Ecto neural progenitor cell (in vitro differentiated cells): ENCODE measurements at regions not wholly inside any gene's neighbourhood (a gene's known extent, or its start where the extent isn't known, plus 50 kb on each side); places are given as distances from the start of the nearest gene placed in this dataset.
"Not testable (repeated sequence)": the region's sequence is repeated elsewhere in the genome, so short reads cannot be mapped to it uniquely, and the experiment has no call there.

Experiments used
- DNase-seq: peaks from one replicate; pipeline ENCODE4 v3.0.0-alpha.2; 2018; ENCODE audit warnings: low spot score

DNA sequence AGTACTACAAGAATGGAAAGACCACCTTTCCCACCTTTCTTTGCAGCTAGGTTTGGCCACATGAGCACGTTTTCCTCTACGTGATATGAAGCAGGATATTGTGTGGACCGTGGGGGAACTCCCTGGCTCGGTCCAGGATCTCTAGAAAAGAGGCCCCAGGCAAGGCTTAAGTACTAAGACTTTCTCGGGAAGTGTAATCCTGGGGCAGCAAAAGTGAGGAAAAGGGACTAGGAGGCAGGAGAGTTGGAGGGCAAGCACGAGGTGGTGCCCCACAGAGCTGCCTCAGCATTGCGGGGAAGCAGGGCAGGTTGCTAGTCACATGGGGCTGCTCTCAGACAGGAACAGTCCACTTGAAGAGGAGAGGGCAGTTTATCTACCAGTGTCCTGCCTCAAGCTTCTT, 235.1 kb downstream of the GADD45G start:
- no peak for DNase-seq

DNA sequence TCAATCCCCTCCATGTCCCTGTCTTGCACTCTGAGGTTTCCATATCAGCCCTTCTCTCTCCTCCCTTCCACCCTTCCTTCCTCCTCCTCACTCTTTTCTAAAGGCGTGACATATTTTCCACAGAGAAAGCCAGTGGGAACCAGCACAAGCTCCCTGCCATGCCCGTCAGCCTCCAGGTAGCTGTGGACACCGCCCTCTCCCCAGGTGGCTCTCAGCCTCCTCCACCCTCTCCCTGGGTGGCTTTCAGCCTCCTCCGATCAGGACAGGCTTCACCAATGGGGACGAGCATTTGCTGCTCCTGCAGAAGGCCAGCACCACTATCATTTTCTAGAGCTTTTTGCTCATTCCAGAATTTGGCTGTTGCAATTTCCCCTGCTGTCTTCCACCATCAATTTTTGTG, 236.6 kb downstream of the GADD45G start:
- DNase-seq = no peak

DNA sequence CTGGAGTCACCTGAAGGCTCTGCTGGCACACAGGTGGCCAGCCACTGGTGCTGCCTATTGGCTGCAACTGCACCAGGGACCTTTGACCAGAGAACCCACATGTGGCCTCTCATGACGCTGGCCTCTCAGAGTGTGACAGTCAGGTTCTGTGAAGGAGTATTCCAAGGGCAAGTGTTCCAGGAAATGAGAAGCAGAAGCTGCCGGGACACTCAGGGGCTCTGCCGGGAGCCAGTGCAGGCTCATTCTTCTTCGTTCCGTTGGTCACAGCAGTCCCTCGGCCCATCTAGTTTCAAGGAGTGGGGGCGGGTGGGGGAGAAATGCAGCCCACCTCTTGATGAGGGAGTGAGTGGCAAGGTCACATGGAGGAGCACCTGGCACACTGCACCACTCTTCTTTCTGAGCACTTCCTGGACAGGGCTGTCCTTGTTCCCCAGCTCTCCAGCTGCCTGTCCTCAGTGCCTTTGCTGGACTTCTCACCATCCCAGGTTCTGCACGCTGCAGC, 237.5 kb downstream of the GADD45G start:
- no peak for DNase-seq

DNA sequence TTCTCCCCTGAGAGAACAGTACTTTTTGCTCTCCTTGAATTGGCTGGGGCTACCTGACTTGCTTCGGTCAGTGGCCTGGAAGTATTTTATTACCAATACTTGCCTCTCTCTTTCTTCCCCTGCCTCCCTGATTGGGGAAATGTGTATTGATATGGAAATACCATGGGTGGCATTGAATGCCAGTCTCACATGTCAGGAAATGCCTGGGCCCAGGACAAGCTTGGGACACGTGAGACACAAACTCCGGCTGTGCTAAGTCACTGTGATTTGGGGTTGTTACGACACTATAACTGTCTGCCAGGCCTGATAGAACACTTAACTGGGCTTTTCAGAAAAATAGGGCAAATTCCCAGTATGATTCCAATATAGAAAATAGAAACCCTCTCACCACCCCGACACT, 238.3 kb downstream of the GADD45G start:
- DNase-seq = no peak

DNA sequence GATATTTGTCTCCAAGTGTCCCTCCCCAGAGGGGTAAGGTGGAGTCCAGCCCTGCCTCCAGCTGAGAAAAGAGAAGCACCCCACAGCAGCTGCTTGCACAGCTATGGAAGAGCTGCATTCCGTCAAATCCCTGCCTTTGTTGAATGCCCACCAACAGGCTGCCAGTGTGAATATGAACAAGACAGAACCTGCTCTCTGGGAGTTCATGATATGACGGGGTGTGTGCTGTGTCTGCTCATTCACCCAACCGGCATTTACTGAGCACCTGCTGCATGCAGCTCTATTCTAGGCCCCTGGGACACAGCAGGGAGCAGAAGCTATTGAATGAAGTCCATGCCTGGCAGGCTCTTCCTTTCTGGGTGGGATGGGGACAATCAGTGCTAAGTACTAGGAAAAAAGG, 238.8 kb downstream of the GADD45G start:
- DNase-seq = no peak

DNA sequence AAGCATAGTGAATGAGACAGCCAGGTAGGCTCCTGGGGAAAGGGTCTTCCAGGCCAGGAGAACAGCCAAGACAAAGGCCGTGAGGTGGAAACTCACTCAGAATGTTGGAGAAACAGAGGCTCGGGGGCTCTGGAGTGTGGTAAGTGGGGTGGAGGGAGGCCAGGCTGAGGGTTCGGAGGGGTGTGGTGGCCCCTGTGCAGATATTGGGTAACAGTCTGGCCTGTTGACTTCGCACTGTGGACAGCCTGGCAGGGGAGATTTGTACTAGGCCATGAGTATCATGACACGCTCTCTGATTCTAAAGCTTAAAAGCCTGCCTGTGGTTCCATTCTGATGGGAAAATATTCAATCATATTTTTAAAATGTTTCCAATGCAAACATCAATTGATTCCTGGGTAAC, 239.3 kb downstream of the GADD45G start:
- no peak for DNase-seq

DNA sequence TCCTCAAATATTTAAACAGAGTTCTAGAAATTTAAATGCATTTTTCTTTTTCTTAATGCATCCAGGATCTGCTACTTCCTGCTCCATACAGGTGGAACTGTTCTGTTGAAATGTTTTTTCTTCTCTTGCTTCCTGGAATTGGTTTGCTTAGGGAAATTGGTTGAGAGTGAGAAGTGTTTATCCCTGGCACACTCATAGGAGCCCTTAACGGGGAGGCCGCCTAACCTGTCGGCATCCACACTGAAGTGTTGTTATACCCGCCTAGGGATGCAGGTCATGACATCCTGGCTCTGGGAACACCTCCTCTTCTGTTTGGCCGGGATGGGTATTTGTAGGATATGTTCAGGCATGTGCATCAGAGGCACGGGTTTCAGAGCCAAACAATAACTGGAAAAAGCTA, 239.7 kb downstream of the GADD45G start:
- no peak for DNase-seq

DNA sequence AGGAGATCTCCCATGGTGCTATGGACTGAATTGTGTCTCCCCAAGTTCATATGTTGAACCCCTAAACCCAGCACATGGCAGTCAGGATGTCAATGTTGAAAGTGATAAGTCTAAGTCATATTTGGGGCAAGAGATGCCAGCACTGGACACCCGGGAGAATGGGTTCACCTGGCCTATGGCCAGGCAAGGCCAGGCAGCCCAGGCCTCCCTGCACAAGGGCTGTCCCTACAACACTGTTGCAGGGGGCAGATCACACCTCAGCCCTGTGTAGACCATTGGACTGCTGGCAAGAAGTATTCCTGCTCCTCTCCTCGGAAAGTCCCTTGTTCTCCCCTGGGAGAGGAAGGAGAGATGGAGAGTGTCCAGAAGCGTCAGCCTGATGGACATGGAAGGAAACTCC, 240.5 kb downstream of the GADD45G start:
- DNase-seq = peak; percentile 33

DNA sequence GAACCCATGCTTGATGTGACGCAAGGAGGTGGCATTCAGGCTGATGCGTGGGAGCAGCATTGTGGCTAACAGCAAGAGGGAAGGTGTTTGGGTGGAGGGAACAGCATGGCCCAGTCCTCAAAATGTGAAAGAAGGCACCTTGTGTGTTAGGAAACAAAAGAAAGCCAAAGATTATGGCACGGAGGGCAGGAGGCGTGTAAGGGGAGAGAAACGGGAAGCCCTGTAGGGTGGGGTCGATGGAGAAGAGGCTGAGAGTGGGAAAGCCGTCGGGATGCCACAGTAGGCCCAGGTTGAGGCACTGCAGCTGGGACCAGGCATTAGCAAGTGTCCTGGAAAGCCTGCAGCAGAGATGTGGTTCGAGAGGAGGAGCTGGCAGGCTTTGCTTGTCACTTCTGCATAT, 241.1 kb downstream of the GADD45G start:
- DNase-seq = peak; percentile 31

DNA sequence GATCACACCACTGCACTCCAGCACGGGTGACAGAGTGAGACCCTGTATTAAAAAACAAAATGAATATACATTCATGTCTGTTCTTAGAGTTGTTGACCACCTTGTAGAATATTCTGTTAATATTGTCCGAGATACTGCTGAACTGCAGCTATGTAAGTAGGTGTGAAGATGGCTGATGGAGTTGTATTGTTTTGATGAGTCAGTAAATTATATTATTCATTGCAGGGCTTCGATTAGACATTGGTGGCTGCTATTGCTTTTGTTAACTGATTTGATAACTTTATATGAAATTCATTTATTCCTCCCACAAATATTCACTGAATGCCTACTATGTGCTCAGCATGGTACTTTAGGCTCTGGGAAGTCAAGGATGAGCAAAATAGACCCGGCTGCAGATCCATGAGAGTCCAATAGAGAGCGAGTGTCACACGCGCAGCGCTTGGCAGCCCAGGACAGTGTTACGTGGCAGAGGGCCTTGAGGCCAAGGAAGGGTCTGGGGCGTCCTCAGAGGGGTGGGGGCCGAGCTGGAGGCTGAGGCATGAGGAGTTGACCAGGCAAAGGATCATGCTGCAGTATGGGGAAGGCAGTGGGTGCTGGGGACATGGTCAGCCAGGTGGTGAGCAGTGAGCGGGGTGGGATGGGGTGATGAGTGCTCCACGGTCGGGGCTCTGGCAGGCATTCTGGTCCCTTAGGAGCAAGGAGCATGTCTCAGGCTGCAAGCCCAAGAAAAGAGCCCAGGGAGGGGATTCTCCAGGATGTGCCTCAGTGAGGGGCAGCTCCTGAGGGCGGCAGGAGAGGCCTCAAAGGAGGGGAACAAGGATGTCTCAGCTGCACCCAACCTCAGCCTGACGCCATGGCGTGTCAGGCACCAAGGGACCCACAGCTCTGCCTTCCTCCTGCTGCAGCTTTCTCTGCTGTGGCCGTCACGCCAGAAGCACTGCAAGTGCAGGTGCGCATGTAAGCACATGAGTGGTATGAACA, 243.5 kb downstream of the GADD45G start:
- DNase-seq = peak; percentile 32

DNA sequence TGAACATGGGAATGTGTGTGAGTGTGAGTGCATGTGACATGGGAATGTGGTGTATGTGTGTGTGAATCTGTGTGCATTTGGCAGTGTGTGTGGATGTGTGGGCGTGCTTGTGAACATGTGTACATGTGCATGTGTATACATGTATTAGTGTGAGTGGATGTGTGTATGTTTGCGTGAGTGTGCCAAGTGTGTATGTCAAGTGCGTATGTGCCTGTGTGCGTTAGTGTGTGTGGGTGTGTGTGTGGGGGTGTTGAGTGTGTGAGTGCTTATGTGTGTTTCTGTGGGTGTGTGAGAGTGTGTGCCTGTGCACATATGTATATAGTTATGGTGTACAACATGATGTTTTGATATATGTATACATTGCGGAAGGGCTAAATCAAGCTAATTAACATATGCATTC, 244.3 kb downstream of the GADD45G start:
- no peak for DNase-seq

DNA sequence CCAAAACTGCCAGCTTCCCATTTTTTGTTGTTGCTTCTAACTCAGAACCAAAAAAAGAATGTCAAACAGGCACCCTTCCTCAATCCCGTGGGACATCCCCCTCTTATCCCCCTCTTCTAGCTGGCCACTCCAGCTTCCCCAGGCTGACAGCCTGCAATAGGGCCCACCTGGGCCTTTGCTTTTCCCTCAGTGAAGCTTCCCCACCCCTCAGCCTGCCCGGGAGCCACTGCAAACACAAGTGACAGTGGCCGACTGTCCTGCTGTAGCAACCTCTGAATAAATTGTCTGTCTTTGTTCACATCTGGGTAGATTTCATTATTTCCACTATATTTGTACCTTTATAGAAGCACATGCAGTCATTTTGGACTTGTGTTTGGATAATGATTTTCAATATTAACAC, 245.3 kb downstream of the GADD45G start:
- no peak for DNase-seq

DNA sequence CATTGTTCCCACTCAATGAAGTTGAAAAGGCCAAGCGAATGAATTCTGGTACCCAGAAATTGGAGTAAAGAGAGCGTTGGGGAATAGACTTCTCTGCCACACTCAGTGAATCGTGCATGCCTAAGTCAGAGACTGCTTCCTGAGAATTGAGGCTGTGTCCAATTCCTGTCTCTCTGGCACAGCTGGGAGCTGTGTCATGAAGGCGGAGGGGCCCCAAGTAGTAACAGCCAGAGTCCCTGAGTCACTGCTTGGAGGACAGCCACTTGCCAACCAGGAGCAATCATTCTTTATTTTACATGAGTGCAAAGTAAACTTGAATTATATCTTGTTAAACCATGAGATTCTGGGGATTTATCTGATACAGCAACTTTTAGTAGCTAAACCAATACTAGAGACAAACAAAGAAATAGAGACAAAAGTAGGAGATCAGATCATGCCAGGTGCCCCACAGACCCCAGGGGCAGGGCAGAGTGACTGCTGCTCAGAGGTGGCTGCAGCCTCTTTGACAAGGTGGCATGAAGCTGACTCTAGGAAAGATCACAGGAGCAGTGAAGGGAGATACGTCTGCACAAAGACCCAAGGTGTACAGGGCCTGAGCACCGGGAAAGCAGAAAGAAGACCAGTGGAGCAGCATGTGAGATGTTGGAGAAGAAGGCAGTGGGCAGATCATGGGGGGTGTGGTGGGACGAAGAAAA, 246.0 kb downstream of the GADD45G start:
- DNase-seq = peak; percentile 23

DNA sequence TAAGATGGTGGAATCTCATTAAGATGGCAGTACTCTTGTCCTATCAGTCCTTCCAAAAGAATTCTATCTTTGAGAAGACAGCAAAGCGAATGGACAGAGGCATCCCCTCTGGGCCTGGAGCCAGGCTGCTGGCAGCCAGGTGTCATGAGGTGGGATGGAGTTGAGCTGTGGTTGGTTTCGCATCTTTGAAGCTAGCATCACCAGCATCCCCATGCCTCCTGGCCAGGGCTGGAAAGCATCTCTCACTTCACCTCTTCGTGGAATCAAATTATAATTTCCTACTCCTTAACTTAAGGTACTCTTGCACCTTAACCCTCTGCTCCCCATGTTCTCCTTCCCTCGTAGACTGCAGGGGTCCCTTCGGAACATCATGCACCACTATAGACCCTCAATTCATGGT, 248.3 kb downstream of the GADD45G start:
- no peak for DNase-seq

DNA sequence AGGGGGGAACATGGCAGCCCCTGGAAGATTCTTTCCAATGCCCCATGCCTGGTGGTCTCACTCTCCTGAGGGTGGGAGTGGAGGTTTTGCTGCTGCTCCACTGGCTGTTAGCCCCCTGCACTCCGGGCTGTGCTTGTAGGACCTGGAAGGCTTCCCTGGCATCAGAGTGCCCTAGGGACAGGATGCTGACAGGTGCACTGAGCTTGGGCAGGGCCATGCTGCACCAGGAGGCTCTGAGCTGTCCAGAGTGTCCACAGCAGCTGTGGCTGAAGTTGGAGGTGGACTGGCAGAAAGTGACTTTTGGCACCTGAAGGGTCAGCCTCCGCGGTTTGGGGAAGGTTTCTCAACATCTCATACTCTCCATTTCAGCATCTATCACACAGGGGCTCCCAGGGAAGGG, 249.1 kb downstream of the GADD45G start:
- DNase-seq = peak; percentile 29

DNA sequence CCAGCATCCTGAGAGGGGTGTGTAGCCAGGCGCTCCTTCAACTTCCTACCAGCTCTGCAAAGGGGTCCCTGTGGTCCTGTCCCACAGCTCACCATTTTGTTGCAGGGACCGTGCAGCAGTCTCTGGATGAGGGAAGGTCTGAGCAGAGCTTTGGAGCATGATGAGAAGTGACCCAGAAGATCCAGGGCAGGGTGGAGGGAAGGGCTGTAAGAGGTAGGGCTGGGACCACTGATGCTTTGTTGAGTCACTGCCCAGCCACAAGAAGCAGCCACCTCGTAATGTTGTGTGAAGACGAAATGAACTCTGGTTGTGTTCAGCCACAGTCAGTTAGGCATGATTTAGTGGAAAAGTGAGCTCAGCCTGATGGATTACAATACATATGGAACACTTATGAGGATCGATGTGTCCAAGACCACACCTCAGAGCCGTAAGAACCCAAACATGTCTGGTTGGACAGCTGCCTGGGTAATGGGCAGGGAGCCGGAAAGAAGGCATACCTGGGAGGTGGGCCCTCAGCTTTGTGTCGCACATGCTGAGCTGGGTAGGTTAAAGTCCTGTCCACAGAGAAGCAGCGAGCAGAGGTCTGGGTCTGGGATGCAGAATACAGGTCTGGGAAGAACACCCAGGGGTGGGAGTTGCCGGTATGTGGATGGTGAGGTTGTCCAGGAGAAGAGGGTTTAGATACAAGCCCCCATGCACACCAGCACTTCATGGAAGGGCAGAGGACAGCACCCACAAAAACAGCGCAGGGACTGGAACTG, 250.1 kb downstream of the GADD45G start:
- DNase-seq = no peak

DNA sequence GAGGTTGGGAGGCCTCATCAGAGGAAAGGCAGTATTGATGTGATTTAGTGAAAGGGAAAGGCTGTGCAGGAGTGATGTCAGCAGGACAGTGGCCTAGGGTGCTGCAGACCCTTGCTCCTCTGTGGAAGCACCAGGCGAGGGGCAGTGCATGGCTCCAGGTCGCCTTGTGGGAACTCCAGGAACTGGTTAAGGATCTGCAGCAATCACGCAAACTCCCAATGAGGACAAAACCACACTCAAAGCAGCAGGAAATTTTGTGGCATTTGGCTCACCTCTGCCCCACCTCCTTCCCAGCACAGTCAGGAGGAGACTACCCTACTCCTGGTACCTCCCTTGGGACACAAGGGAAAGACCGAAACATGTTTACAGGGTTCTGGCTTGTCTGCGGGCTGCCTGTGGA, 251.5 kb downstream of the GADD45G start:
- peak; percentile 22 for DNase-seq

DNA sequence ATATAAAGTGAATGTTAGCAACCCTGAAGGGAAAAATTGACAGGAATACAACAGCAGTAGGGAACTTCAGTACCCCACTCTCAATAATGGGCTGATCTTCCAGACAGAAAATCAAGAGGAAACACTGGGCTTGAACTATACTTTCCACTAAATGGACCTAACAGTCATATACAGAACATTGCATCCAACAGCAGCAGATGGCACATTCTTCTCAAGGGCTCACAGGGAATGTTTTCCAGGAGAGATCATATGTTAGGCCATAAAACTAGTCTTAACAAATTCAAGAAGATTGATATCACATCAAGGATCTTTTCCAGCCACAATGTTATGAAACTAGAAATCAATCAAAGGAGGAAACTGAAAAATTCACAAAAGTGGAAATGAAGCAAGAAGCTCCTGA, 252.1 kb downstream of the GADD45G start:
- DNase-seq = not testable (repeated sequence)

DNA sequence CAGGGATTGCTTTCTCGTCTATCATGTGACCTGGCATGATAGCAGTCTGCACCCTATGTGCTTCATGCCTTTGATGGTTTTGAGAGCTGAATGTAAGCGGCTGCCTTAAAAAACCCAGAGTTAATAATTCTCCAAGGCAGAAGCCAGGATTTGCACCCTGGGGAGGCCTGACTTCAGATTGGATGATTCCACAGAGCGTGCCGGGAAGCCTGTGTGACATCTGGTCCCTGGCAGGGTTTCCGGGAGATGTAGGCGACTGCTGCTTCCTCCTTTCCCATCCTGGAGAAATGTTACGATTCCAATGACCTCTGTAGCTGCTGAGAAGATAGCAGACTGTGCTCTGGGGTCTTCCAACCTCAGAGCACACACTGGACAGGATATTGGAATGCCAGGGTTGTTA, 255.0 kb downstream of the GADD45G start:
- not testable (repeated sequence) for DNase-seq

DNA sequence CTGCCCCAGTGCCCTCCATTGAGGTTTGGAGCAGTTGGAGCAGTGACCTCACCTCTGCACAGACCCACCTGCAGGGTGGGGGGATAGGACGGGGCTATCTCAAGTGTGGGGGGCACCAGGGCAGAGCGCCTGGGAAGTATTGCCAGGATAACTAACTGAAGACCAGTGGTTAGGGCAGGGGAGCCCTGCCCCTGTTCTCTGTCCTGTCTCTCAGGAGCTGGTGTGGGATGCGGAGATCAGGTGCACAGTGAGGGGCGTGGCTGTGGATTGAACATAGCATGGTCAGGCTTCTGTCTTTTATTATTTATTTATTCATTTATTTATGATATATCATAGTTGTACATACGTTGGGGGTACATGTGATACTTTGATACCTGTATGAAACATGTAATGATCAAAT, 256.6 kb downstream of the GADD45G start:
- not testable (repeated sequence) for DNase-seq

DNA sequence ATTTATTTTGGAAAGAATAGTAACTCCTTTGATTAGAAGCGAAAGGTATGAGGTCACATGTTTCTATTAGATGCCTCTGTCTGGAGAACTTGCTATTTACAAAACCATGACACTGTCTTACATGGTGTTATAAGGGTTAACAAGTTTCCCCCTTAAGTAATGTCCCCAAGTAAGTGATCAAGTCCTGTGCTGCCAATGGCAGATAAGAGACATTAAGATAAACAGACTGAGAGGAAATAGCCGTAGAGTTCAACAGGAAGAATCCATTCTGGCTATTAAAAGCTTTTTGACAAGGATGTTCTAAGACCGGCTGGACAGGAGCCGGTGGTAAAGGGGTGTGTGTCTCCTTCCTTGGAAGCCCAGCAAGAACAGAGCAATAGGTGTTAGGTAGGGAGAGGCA, 257.5 kb downstream of the GADD45G start:
- DNase-seq = no peak

DNA sequence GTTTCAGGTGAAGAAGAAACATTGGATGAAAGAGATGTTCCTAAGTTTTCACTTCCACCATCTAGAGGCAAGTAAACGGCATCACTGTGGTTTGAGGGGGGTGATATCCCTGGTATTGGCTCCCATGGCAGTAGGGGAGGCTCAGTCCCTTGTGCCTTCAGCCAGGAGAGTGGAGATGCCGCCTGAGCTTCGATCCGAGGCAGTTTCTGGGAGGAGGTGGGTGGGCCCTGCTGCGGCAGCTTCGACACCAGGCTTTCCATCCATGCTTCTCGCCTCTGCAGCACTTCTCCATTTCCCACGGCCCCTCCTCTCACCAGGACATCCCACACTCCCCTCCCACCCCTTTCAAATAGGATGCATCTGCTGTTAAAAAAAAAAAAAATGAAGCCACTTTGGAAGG, 258.3 kb downstream of the GADD45G start:
- DNase-seq = no peak
